ENCODE measurements at regions not wholly inside any gene's neighbourhood (a gene's known extent, or its start where the extent isn't known, plus 50 kb on each side); places are given as distances from the start of the nearest gene placed in this dataset.
A peak's percentile ranks its signal among the peaks of the same experiment; 100 is the strongest.

DNA sequence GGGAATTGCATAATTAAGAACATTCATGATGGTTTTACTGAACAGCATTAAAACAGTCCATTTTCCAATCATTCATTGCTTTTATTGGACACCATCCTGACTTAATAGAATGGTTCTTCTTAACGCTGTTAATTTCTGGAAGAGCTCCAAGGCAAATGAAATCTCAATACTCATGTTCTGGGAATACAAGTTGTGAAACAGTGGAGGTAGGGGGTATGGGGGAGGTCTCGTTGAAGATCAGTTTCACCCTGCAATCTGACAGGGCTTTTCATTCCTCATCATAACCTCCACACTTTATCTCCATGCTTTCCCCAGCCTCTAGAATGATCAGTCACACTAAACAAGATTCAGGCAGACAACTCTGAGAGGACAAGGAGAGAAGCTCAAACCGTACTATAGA is 113.6 kb downstream of the ETAA1 start:
- Histone ChIP-seq H3K4me2 (ENCODE audit: low read depth, low read length, poor library complexity, severe bottlenecking) (no peak overlapping the region), H4K20me1 (ENCODE audit: insufficient read depth, low read depth, low read length) (no peaks in the 10 kb centered on the region), H3K9ac (ENCODE audit: low read length) (no peak overlapping the region), H3K79me2 (ENCODE audit: low read length) (no peaks in the 10 kb centered on the region), H3K27me3 (ENCODE audit: low read length) (peaks cover 3% of the 10 kb centered on the region; the same call in 1 of the 2 replicates), H3K4me1 (ENCODE audit: low read length) (peaks cover under 1% of the 10 kb centered on the region; the same call in 1 of the 2 replicates), H3K36me3 (ENCODE audit: insufficient read depth, low read length) (no peaks in the 10 kb centered on the region), H2AFZ (ENCODE audit: low read length) (no peak overlapping the region), H3K27ac (ENCODE audit: low read length) (no peak overlapping the region), H3K9me3 (ENCODE audit: low read length) (no peaks in the 10 kb centered on the region), H3K9me2 (replicated peaks; ENCODE audit: insufficient read depth, low read length) (no peaks in the 10 kb centered on the region), H3K4me3 (ENCODE audit: low read length) (no peak overlapping the region)
- no peak for DNase-seq

DNA sequence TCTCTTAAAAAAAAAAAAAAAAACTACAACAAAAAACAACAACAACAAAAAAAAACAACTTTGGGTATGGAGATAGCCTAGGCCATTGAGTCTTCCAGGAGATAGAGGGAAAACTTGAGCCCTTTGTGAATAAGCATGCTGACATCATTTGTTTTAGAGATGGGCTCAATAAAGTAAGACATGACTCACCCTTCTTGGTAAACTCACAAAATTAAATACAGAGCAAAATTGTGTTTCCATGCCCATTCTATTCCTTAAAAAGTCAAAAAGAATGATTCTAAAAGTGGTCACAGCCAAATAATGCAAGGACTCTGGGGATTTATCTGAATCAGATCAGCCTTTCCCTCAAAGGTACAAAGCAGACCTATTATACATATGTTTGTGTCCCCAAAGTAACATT is 117.4 kb downstream of the ETAA1 start:
- Histone ChIP-seq H3K79me2 (ENCODE audit: low read length) (no peaks in the 10 kb centered on the region), H3K4me3 (ENCODE audit: low read length) (no peak overlapping the region), H3K4me2 (ENCODE audit: low read depth, low read length, poor library complexity, severe bottlenecking) (no peak overlapping the region), H3K4me1 (ENCODE audit: low read length) (peaks cover 20% of the 10 kb centered on the region), H3K9me2 (replicated peaks; ENCODE audit: insufficient read depth, low read length) (no peaks in the 10 kb centered on the region), H4K20me1 (ENCODE audit: insufficient read depth, low read depth, low read length) (no peaks in the 10 kb centered on the region), H3K9me3 (ENCODE audit: low read length) (no peaks in the 10 kb centered on the region; the same call in 1 of the 2 replicates), H3K9ac (ENCODE audit: low read length) (no peak overlapping the region), H2AFZ (ENCODE audit: low read length) (no peak overlapping the region), H3K27ac (ENCODE audit: low read length) (no peak overlapping the region), H3K27me3 (ENCODE audit: low read length) (peaks cover 3% of the 10 kb centered on the region; the same call in 1 of the 2 replicates), H3K36me3 (ENCODE audit: insufficient read depth, low read length) (no peaks in the 10 kb centered on the region; the same call in 1 of the 2 replicates)
- no peak for DNase-seq

DNA sequence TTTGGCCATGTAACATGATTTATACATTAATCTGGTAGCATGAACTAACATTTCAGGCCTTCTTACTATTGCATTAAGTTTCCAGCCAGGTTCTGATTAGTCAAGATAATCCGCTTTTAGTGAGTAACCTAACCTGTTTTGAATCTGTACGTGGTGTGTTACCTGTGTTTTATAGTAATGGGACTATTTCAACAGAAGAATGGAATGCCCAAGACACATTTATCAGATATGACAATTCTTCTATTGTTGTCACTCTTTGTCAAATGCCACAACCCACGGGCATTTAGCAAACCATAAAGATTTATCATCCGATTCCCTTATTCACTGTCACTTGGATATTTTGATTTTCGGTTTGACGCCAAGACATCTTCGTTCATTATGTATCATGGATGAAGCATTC is 117.9 kb downstream of the ETAA1 start:
- H3K4me3 ChIP-seq (ENCODE audit: low read length), result no peak overlapping the region
- H3K9ac ChIP-seq (ENCODE audit: low read length), result no peak overlapping the region
- peak overlapping the region; percentile 45; the same call in 1 of the 2 replicates for H2AFZ ChIP-seq (ENCODE audit: low read length)
- H3K4me1 ChIP-seq (ENCODE audit: low read length), result peaks cover 25% of the 10 kb centered on the region
- peaks cover 3% of the 10 kb centered on the region; the same call in 1 of the 2 replicates for H3K27me3 ChIP-seq (ENCODE audit: low read length)
- H3K4me2 ChIP-seq (ENCODE audit: low read depth, low read length, poor library complexity, severe bottlenecking), result no peak overlapping the region
- no peaks in the 10 kb centered on the region; the same call in 1 of the 2 replicates for H3K36me3 ChIP-seq (ENCODE audit: insufficient read depth, low read length)
- H3K9me2 ChIP-seq (replicated peaks; ENCODE audit: insufficient read depth, low read length), result no peaks in the 10 kb centered on the region
- no peaks in the 10 kb centered on the region for H3K79me2 ChIP-seq (ENCODE audit: low read length)
- H3K27ac ChIP-seq (ENCODE audit: low read length), result no peak overlapping the region
- no peak for DNase-seq
- no peaks in the 10 kb centered on the region for H4K20me1 ChIP-seq (ENCODE audit: insufficient read depth, low read depth, low read length)
- no peaks in the 10 kb centered on the region; the same call in 1 of the 2 replicates for H3K9me3 ChIP-seq (ENCODE audit: low read length)

DNA sequence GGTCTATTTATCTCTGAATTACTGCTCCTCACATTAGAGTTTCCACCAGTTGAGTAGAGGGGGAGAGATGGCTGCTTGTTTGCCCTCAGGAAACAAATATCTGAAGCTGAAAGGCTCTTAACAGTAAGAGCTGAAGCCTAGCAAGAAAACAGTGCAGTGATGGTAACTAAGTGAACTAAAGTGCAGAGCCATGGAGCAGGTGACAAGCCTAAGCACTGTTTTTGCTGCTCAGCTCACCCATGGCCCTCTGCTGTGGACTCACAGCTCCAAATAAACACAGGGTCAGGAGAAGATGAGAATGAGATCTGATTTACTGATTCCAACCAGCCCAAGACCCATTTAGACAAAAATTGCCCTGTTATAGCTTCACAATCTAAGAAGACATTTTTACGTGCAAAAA is 118.4 kb downstream of the ETAA1 start:
- DNase-seq, result no peak
- H3K9me3 ChIP-seq (ENCODE audit: low read length), result no peaks in the 10 kb centered on the region; the same call in 1 of the 2 replicates
- peaks cover 30% of the 10 kb centered on the region for H3K4me1 ChIP-seq (ENCODE audit: low read length)
- H3K9ac ChIP-seq (ENCODE audit: low read length), result no peak overlapping the region
- H3K27me3 ChIP-seq (ENCODE audit: low read length), result peaks cover 3% of the 10 kb centered on the region; the same call in 1 of the 2 replicates
- H3K36me3 ChIP-seq (ENCODE audit: insufficient read depth, low read length), result no peaks in the 10 kb centered on the region; the same call in 1 of the 2 replicates
- H3K9me2 ChIP-seq (replicated peaks; ENCODE audit: insufficient read depth, low read length), result no peaks in the 10 kb centered on the region
- peak overlapping the region; percentile 17 for H3K4me2 ChIP-seq (ENCODE audit: low read depth, low read length, poor library complexity, severe bottlenecking)
- H3K79me2 ChIP-seq (ENCODE audit: low read length), result no peaks in the 10 kb centered on the region
- H4K20me1 ChIP-seq (ENCODE audit: insufficient read depth, low read depth, low read length), result no peaks in the 10 kb centered on the region
- no peak overlapping the region for H3K27ac ChIP-seq (ENCODE audit: low read length)
- H2AFZ ChIP-seq (ENCODE audit: low read length), result peak overlapping the region; percentile 45; the same call in 1 of the 2 replicates
- H3K4me3 ChIP-seq (ENCODE audit: low read length), result no peak overlapping the region

DNA sequence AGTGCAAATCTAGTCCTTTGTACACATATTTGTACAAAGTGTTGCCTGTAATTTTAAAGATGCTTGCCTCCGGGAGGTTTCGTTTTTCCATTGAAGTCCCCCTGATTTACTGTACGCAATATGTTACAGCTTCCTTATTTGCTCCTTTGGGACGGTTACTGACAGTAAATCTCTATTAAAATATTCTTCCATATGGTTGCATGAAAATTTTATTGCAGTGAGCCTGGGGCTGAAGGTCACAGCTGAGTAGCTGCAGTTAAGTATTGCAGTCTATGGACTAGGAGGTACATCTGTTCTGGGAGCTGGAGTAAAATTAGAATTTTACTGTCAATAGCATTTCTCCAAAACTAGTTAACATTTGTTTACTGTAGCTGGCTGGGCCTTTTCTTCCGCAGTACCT is 119.2 kb downstream of the ETAA1 start:
- no peaks in the 10 kb centered on the region; the same call in 1 of the 2 replicates for H3K9me3 ChIP-seq (ENCODE audit: low read length)
- no peaks in the 10 kb centered on the region for H4K20me1 ChIP-seq (ENCODE audit: insufficient read depth, low read depth, low read length)
- H3K79me2 ChIP-seq (ENCODE audit: low read length), result no peaks in the 10 kb centered on the region
- H3K9me2 ChIP-seq (replicated peaks; ENCODE audit: insufficient read depth, low read length), result no peaks in the 10 kb centered on the region
- peaks cover 3% of the 10 kb centered on the region; the same call in 1 of the 2 replicates for H3K27me3 ChIP-seq (ENCODE audit: low read length)
- peak overlapping the region; percentile 17 for H3K4me2 ChIP-seq (ENCODE audit: low read depth, low read length, poor library complexity, severe bottlenecking)
- H3K36me3 ChIP-seq (ENCODE audit: insufficient read depth, low read length), result no peaks in the 10 kb centered on the region; the same call in 1 of the 2 replicates
- H2AFZ ChIP-seq (ENCODE audit: low read length), result no peak overlapping the region
- H3K4me1 ChIP-seq (ENCODE audit: low read length), result peaks cover 38% of the 10 kb centered on the region
- no peak for DNase-seq
- no peak overlapping the region for H3K9ac ChIP-seq (ENCODE audit: low read length)
- H3K27ac ChIP-seq (ENCODE audit: low read length), result no peak overlapping the region
- H3K4me3 ChIP-seq (ENCODE audit: low read length), result no peak overlapping the region

DNA sequence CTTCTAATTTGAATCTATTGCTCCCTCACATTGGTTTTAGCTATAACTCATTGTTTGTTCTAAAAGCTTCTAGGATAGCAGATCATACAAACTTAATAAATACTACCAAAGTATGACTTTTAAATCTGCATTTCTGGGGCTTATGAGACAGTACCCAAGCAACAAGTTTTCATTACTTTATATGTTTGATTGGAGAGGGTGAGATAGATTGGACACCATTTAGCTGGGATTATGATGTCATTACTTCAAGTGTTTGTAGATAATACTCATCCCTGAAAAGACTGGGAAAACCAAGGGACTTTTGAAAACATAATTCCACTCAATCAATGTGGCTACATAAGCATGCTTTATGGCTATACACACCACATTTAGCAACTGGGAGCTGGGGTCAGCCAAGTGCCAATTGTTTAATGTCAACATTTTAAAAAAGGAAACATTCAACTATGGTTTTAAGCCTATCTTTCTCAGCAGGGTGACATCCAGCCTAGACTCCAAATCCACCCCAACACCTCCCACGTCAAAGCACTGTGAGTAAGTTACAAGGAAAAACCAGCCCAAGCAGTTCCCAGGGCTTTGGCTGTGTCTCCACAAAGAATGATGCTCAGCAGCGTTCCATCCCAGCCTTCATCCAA is 119.9 kb downstream of the ETAA1 start:
- Histone ChIP-seq H3K27me3 (ENCODE audit: low read length) (peaks cover 3% of the 10 kb centered on the region; the same call in 1 of the 2 replicates), H3K9ac (ENCODE audit: low read length) (no peak overlapping the region)
- DNase-seq, result no peak

DNA sequence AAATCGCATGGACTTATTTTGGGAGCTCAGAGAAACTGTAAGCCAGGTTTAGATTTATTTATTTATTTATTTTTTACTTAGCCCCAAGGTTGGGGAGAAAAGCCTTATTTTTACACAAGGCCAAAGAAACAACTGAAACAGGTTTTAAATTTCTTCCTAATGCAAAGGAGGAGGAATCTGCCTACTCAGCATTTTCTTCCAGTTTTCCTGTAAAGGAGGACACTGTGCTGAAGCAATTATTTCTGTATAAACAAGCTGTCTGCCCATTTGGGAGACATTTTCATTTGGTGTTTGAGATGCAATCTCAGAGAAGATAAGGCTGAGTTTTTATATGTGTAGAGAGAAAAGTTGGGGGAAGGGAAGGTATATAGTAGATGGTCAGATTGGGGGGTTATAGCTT is 125.0 kb downstream of the ETAA1 start:
- Histone ChIP-seq H3K4me2 (ENCODE audit: low read depth, low read length, poor library complexity, severe bottlenecking) (no peak overlapping the region), H3K79me2 (ENCODE audit: low read length) (no peaks in the 10 kb centered on the region), H3K4me1 (ENCODE audit: low read length) (peaks cover 61% of the 10 kb centered on the region)

More for the DNA sequence above, 119.9 kb downstream of the ETAA1 start:
- no peaks in the 10 kb centered on the region for H3K9me2 ChIP-seq (replicated peaks; ENCODE audit: insufficient read depth, low read length)
- no peaks in the 10 kb centered on the region; the same call in 1 of the 2 replicates for H3K36me3 ChIP-seq (ENCODE audit: insufficient read depth, low read length)
- no peak overlapping the region for H3K4me3 ChIP-seq (ENCODE audit: low read length)
- H3K4me2 ChIP-seq (ENCODE audit: low read depth, low read length, poor library complexity, severe bottlenecking), result no peak overlapping the region
- H2AFZ ChIP-seq (ENCODE audit: low read length), result no peak overlapping the region
- H3K4me1 ChIP-seq (ENCODE audit: low read length), result peaks cover 44% of the 10 kb centered on the region
- H3K9me3 ChIP-seq (ENCODE audit: low read length), result no peaks in the 10 kb centered on the region; the same call in 1 of the 2 replicates
- H4K20me1 ChIP-seq (ENCODE audit: insufficient read depth, low read depth, low read length), result no peaks in the 10 kb centered on the region
- H3K79me2 ChIP-seq (ENCODE audit: low read length), result no peaks in the 10 kb centered on the region
- no peak overlapping the region for H3K27ac ChIP-seq (ENCODE audit: low read length)

DNA sequence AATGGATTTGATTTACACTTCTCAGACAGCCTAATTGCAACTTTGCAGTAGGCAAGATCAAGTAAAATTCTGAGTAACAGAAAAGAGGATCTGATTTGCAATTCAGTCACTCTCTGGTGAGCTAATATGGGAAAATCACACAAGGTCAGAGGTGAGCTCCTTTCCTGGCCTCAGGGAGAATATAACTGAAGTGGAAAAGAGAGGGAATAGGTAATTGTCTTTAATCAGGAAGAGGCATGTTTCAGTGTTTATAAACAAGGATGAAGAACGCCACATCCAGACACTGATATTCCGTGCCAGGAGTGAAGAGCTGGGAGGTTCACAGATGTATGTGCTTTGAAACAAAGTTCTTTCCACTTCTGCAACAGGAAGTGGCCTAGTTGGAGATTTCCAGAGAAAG is 127.1 kb downstream of the ETAA1 start:
- Histone ChIP-seq H3K79me2 (ENCODE audit: low read length) (no peaks in the 10 kb centered on the region), H3K4me3 (ENCODE audit: low read length) (no peak overlapping the region)
- no peak for DNase-seq

More for the DNA sequence above, 125.0 kb downstream of the ETAA1 start:
- no peaks in the 10 kb centered on the region for H4K20me1 ChIP-seq (ENCODE audit: insufficient read depth, low read depth, low read length)
- H3K9me2 ChIP-seq (replicated peaks; ENCODE audit: insufficient read depth, low read length), result no peaks in the 10 kb centered on the region
- DNase-seq, result no peak
- no peaks in the 10 kb centered on the region for H3K27me3 ChIP-seq (ENCODE audit: low read length)
- no peak overlapping the region for H3K4me3 ChIP-seq (ENCODE audit: low read length)
- H3K27ac ChIP-seq (ENCODE audit: low read length), result no peak overlapping the region
- H3K36me3 ChIP-seq (ENCODE audit: insufficient read depth, low read length), result no peaks in the 10 kb centered on the region; the same call in 1 of the 2 replicates
- H3K9me3 ChIP-seq (ENCODE audit: low read length), result no peaks in the 10 kb centered on the region; the same call in 1 of the 2 replicates
- H3K9ac ChIP-seq (ENCODE audit: low read length), result no peak overlapping the region
- no peak overlapping the region for H2AFZ ChIP-seq (ENCODE audit: low read length)

More for the DNA sequence above, 127.1 kb downstream of the ETAA1 start:
- Histone ChIP-seq H3K4me1 (ENCODE audit: low read length) (peaks cover 54% of the 10 kb centered on the region), H3K9me3 (ENCODE audit: low read length) (no peaks in the 10 kb centered on the region), H4K20me1 (ENCODE audit: insufficient read depth, low read depth, low read length) (no peaks in the 10 kb centered on the region), H3K27me3 (ENCODE audit: low read length) (no peaks in the 10 kb centered on the region), H3K27ac (ENCODE audit: low read length) (no peak overlapping the region), H3K4me2 (ENCODE audit: low read depth, low read length, poor library complexity, severe bottlenecking) (no peak overlapping the region), H3K9ac (ENCODE audit: low read length) (no peak overlapping the region), H2AFZ (ENCODE audit: low read length) (peak overlapping the region; percentile 9; the same call in 1 of the 2 replicates), H3K36me3 (ENCODE audit: insufficient read depth, low read length) (no peaks in the 10 kb centered on the region), H3K9me2 (replicated peaks; ENCODE audit: insufficient read depth, low read length) (no peaks in the 10 kb centered on the region)

Measured in Karpas-422 (cell line).